Neural cell (in vitro differentiated cells): ENCODE measurements at regions not wholly inside any gene's neighbourhood (a gene's known extent, or its start where the extent isn't known, plus 50 kb on each side); places are given as distances from the start of the nearest gene placed in this dataset.

ENCODE experiments used
- EZH2 ChIP-seq: fragments of 200-600, 300-800 bp; shearing (Covaris generic), sonication (generic); IDR thresholded peaks from 2 replicates; pipeline ENCODE4 v1.6.1; 2014; ENCODE audit warnings: antibody characterized with exemption, low read length, borderline replicate concordance, mild to moderate bottlenecking; ENCODE audit not compliant: insufficient read depth, poor library complexity, severe bottlenecking
- POLR2AphosphoS5 ChIP-seq: IDR thresholded peaks from 2 replicates; pipeline ENCODE4 v1.6.1; 2012
- SMC3 ChIP-seq: fragments of 450-650 bp; conservative IDR thresholded peaks from 2 replicates; pipeline ENCODE4 v1.6.1; 2014; ENCODE audit warnings: antibody characterized with exemption, mild to moderate bottlenecking, moderate library complexity; ENCODE audit not compliant: poor library complexity
- TF ChIP-seq, protein P1 (sequence below): fragments of 450-650 bp; IDR thresholded peaks from 2 replicates; pipeline ENCODE4 v1.5.1; 2014; ENCODE audit warnings: antibody characterized with exemption, mild to moderate bottlenecking, moderate library complexity; ENCODE audit not compliant: poor library complexity, severe bottlenecking
- TF ChIP-seq, protein P2 (sequence below): IDR thresholded peaks from 2 replicates; pipeline ENCODE4 v1.6.1; 2012; ENCODE audit warnings: borderline replicate concordance

DNA sequence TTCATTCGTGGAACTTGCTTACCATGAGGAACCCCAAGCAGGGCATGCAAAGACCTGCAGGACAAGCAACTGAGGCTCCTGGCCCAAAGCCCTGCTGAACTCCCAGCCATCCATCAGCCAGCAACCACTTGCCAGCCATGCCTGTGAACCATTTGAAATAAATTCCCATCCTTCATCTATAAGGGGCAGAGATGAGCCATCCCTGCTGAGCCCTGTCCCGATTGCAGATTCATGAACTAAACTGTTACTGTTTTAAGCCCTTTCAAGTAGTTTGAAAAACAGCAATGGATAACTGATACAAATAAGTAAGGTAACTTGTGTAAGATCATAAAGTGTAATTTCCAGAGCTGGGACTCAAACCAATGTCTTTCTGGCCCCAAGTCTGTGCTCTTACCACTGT lies 114.4 kb upstream of the WSCD1 start:
- TF ChIP-seq POLR2AphosphoS5 (no peak), EZH2 (no peak), SMC3 (no peak)
- TF ChIP-seq, protein P1, sequence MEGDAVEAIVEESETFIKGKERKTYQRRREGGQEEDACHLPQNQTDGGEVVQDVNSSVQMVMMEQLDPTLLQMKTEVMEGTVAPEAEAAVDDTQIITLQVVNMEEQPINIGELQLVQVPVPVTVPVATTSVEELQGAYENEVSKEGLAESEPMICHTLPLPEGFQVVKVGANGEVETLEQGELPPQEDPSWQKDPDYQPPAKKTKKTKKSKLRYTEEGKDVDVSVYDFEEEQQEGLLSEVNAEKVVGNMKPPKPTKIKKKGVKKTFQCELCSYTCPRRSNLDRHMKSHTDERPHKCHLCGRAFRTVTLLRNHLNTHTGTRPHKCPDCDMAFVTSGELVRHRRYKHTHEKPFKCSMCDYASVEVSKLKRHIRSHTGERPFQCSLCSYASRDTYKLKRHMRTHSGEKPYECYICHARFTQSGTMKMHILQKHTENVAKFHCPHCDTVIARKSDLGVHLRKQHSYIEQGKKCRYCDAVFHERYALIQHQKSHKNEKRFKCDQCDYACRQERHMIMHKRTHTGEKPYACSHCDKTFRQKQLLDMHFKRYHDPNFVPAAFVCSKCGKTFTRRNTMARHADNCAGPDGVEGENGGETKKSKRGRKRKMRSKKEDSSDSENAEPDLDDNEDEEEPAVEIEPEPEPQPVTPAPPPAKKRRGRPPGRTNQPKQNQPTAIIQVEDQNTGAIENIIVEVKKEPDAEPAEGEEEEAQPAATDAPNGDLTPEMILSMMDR, result no peak
- TF ChIP-seq, protein P2, sequence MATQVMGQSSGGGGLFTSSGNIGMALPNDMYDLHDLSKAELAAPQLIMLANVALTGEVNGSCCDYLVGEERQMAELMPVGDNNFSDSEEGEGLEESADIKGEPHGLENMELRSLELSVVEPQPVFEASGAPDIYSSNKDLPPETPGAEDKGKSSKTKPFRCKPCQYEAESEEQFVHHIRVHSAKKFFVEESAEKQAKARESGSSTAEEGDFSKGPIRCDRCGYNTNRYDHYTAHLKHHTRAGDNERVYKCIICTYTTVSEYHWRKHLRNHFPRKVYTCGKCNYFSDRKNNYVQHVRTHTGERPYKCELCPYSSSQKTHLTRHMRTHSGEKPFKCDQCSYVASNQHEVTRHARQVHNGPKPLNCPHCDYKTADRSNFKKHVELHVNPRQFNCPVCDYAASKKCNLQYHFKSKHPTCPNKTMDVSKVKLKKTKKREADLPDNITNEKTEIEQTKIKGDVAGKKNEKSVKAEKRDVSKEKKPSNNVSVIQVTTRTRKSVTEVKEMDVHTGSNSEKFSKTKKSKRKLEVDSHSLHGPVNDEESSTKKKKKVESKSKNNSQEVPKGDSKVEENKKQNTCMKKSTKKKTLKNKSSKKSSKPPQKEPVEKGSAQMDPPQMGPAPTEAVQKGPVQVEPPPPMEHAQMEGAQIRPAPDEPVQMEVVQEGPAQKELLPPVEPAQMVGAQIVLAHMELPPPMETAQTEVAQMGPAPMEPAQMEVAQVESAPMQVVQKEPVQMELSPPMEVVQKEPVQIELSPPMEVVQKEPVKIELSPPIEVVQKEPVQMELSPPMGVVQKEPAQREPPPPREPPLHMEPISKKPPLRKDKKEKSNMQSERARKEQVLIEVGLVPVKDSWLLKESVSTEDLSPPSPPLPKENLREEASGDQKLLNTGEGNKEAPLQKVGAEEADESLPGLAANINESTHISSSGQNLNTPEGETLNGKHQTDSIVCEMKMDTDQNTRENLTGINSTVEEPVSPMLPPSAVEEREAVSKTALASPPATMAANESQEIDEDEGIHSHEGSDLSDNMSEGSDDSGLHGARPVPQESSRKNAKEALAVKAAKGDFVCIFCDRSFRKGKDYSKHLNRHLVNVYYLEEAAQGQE, result no peak
